IMR-90 (cell line): ENCODE measurements at regions not wholly inside any gene's neighbourhood (a gene's known extent, or its start where the extent isn't known, plus 50 kb on each side); places are given as distances from the start of the nearest gene placed in this dataset.

ENCODE experiments used
- ATAC-seq: fragments of 200-7000 bp; cut with Tn5 transposase; 2 replicates; pipeline ENCODE4 v1.9.1; 2020; ENCODE audit warnings: low read depth, mild to moderate bottlenecking, moderate library complexity
- BruUV-seq: library from RNA; stranded (reverse); fragments of 400-500 nt; replicated peaks from 2 replicates; lab custom pipeline; 2021; lab: Mats Ljungman, UMichigan
- CTCF ChIA-PET: fragments of 300-600 bp; formaldehyde crosslinking; extraction: SDS; loops from one replicate; lab custom pipeline; 2021; ENCODE audit warnings: antibody characterized with exemption; lab: Yijun Ruan, JAX
- POLR2A ChIA-PET: fragments of 300-600 bp; sonication (Branson Sonifier 250); formaldehyde crosslinking; loops from one replicate; lab custom pipeline; 2022; ENCODE audit warnings: antibody characterized with exemption; ENCODE audit not compliant: unreplicated experiment; lab: Charles Lee
- DNase-seq: peaks from one replicate; pipeline ENCODE4 v3.0.0; 2013
- H2AFZ ChIP-seq: replicated peaks from 2 replicates; pipeline ENCODE3; 2013; ENCODE audit warnings: low read length, mild to moderate bottlenecking; ENCODE audit not compliant: poor library complexity
- H2AK5ac ChIP-seq: 2 replicates; pipeline ENCODE4 v1.6.1; 2013; ENCODE audit warnings: low read depth, low read length, inconsistent platforms
- H2AK9ac ChIP-seq: replicated peaks from 2 replicates; pipeline ENCODE3; 2013; ENCODE audit warnings: mild to moderate bottlenecking, low read depth, low read length, moderate library complexity; ENCODE audit not compliant: poor library complexity
- H2BK120ac ChIP-seq: 2 replicates; pipeline ENCODE4 v1.6.1; 2013; ENCODE audit warnings: low read depth, low read length, inconsistent platforms
- H2BK15ac ChIP-seq: 3 replicates; pipeline ENCODE4 v1.6.1; 2013; ENCODE audit warnings: low read depth, low read length, inconsistent platforms
- H2BK20ac ChIP-seq: 2 replicates; pipeline ENCODE4 v1.6.1; 2013; ENCODE audit warnings: low read depth, mild to moderate bottlenecking, inconsistent platforms, low read length, moderate library complexity
- H2BK5ac ChIP-seq: 2 replicates; pipeline ENCODE4 v1.6.1; 2013; ENCODE audit warnings: mild to moderate bottlenecking, low read depth, low read length, inconsistent platforms; ENCODE audit not compliant: poor library complexity, severe bottlenecking
- H3K14ac ChIP-seq: replicated peaks from 2 replicates; pipeline ENCODE4 v1.6.1; 2013; ENCODE audit warnings: low read depth, low read length, inconsistent platforms
- H3K18ac ChIP-seq: 2 replicates; pipeline ENCODE4 v1.6.1; 2013; ENCODE audit warnings: low read depth, low read length, control low read depth
- H3K23ac ChIP-seq: 2 replicates; pipeline ENCODE4 v1.6.1; 2013; ENCODE audit warnings: low read depth, low read length, inconsistent platforms
- H3K27ac ChIP-seq: 2 replicates; pipeline ENCODE4 v1.5.1; 2013; ENCODE audit warnings: mild to moderate bottlenecking, control low read depth, low read length; ENCODE audit not compliant: insufficient read depth
- H3K27me3 ChIP-seq: 2 replicates; pipeline ENCODE4 v1.6.1; 2013; ENCODE audit warnings: low read length; ENCODE audit not compliant: control insufficient read depth, insufficient read depth
- H3K36me3 ChIP-seq: 2 replicates; pipeline ENCODE4 v1.6.1; 2013; ENCODE audit warnings: low read length, mixed read lengths; ENCODE audit not compliant: control insufficient read depth, insufficient read depth
- H3K4ac ChIP-seq: 2 replicates; pipeline ENCODE4 v1.6.1; 2013; ENCODE audit warnings: low read depth, low read length, inconsistent platforms
- H3K4me1 ChIP-seq: 2 replicates; pipeline ENCODE4 v1.6.1; 2013; ENCODE audit warnings: low read length, mixed read lengths; ENCODE audit not compliant: control insufficient read depth, insufficient read depth
- H3K4me2 ChIP-seq: 2 replicates; pipeline ENCODE4 v1.6.1; 2013; ENCODE audit warnings: low read depth, mild to moderate bottlenecking, control low read depth, low read length, moderate library complexity
- H3K4me3 ChIP-seq: 2 replicates; pipeline ENCODE4 v1.5.1; 2013; ENCODE audit warnings: low read depth, mild to moderate bottlenecking, control low read depth, low read length, moderate library complexity; ENCODE audit not compliant: insufficient read depth
- H3K56ac ChIP-seq: 2 replicates; pipeline ENCODE4 v1.6.1; 2013; ENCODE audit warnings: low read length, inconsistent platforms; ENCODE audit not compliant: insufficient read depth; ENCODE audit errors: extremely low read depth
- H3K79me1 ChIP-seq, 2 experiments: 2 replicates each; pipeline ENCODE4 v1.6.1; 2013; ENCODE audit warnings: low read length in 2 of 2, inconsistent platforms in 1 of 2, low read depth in 1 of 2
- H3K9ac ChIP-seq: 2 replicates; pipeline ENCODE4 v1.6.1; 2013; ENCODE audit warnings: low read depth, low read length, control low read depth
- H3K9me1 ChIP-seq: 2 replicates; pipeline ENCODE4 v1.6.1; 2013; ENCODE audit warnings: low read length, inconsistent platforms; ENCODE audit not compliant: insufficient read depth
- H3K9me3 ChIP-seq: 2 replicates; pipeline ENCODE4 v1.6.1; 2013; ENCODE audit warnings: low read length; ENCODE audit not compliant: control insufficient read depth, insufficient read depth
- H4K20me1 ChIP-seq: 2 replicates; pipeline ENCODE4 v1.6.1; 2013; ENCODE audit warnings: low read length, inconsistent platforms; ENCODE audit not compliant: insufficient read depth
- H4K5ac ChIP-seq: 2 replicates; pipeline ENCODE4 v1.6.1; 2013; ENCODE audit warnings: mild to moderate bottlenecking, low read depth, low read length, control low read depth
- H4K8ac ChIP-seq, 2 experiments: 2 replicates each; pipeline ENCODE4 v1.6.1; 2013; ENCODE audit warnings: low read depth in 2 of 2, low read length in 2 of 2, control low read depth in 1 of 2, inconsistent platforms in 1 of 2
- H4K91ac ChIP-seq: 2 replicates; pipeline ENCODE4 v1.6.1; 2013; ENCODE audit warnings: low read depth, low read length, inconsistent platforms; ENCODE audit not compliant: insufficient read depth
- CHD1 ChIP-seq: IDR thresholded peaks from 2 replicates; pipeline ENCODE4 v1.6.1; 2012; ENCODE audit warnings: low read depth, low read length, improper control_type of control experiment
- FOS ChIP-seq: fragments of 150-350 bp; IDR thresholded peaks from 2 replicates; pipeline ENCODE4 v1.6.1; 2016; ENCODE audit warnings: low read depth, low read length
- POLR2A ChIP-seq: IDR thresholded peaks from 2 replicates; pipeline ENCODE4 v1.6.1; 2012; ENCODE audit warnings: mild to moderate bottlenecking, low read depth, low read length
- WGBS, 2 experiments: methylation state at CpG; one replicate each; pipeline versions ENCODE4 v1.1.5 to v1.1.7; 2013; ENCODE audit warnings: missing lambda C conversion rate in 2 of 2; ENCODE audit not compliant: insufficient read length in 1 of 2; ENCODE audit errors: extremely low coverage in 2 of 2; 5-methylcytosine and 5-hydroxymethylcytosine counted together
- dilution Hi-C: fragments of 300-500 bp; cut with HindIII; formaldehyde crosslinking; loops from one replicate; pipeline ENCODE4 v1.14.3; 2018; ENCODE audit warnings: low sequenced_read_pairs; ENCODE audit not compliant: unreplicated experiment
- in situ Hi-C: fragments of 300-500 bp; cut with MboI; formaldehyde crosslinking; loops from 3 replicates; pipeline ENCODE4 v1.14.3; 2019; ENCODE audit warnings: low sequenced_read_pairs, inconsistent platforms, mixed read lengths
- intact Hi-C: fragments of 100-400 bp; cut with micrococcal nuclease; formaldehyde crosslinking; loops from 2 replicates; pipeline ENCODE4 v1.10.0; 2022

DNA sequence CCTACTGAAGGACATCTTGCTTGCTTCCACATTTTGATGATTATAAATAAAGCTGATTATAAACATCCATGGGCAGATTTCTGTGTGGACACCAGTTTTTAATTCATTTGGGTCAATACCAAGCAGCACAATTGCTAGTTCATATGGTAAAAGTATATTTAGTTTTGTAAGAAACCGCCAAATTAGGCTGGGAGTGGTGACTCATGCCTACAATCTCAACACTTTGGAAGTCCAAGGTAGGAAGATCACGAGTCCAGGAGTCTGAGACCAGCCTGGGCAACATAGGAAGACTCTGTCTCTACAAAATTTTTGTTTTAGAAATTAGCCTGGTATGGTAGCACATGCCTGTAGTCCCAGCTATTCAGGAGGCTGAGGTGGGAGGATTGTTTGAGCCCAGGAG is 52.6 kb upstream of the ABHD2 start:
- Histone ChIP-seq H3K4me3 (no peak overlapping the region), H3K56ac (no peak overlapping the region), H3K9me3 (no peaks in the 10 kb centered on the region), H2BK20ac (no peak overlapping the region), H4K91ac (no peak overlapping the region), H3K36me3 (no peaks in the 10 kb centered on the region), H2AFZ (no peak overlapping the region), H3K23ac (no peak overlapping the region), H4K5ac (no peak overlapping the region), H3K4ac (no peak overlapping the region), H2BK5ac (no peak overlapping the region), H3K9ac (no peak overlapping the region), H3K18ac (no peak overlapping the region), H4K20me1 (no peaks in the 10 kb centered on the region), H3K27me3 (no peaks in the 10 kb centered on the region; the same call in 1 of the 2 replicates), H2BK15ac (no peak overlapping the region), H3K79me1 (no peaks in the 10 kb centered on the region), H3K4me1 (no peaks in the 10 kb centered on the region; the same call in 1 of the 2 replicates), H2BK120ac (no peak overlapping the region), H3K4me2 (no peak overlapping the region), H3K14ac (no peak overlapping the region; the same call in 1 of the 2 replicates), H3K27ac (no peak overlapping the region), H4K8ac (no peak overlapping the region), H2AK5ac (no peak overlapping the region), H2AK9ac (no peak overlapping the region), H3K9me1 (no peaks in the 10 kb centered on the region)
- dilution Hi-C loops (no loop called here), in situ Hi-C loops (no loop called here), intact Hi-C loops (no loop called here)
- BruUV-seq = no TSS peak
- DNase-seq = peak; percentile 36
- WGBS, 2 experiments = 50% methylated on average over 2 of the region's 2 CpGs; no CpG with 5 or more reads in 1 of the 2 experiments
- ATAC-seq = no peak
- TF ChIP-seq POLR2A (no peak), CHD1 (no peak), FOS (0 out of 2 replicates have a peak, but pooled peaks have one; percentile 10)
- ChIA-PET CTCF (interaction anchor here (0.8 kb wide), 1 partner anchor 97 kb away, joined by 3 read pairs; no protein-coding TSS in a partner anchor), POLR2A (no interaction called here)
